ENCODE measurements at regions not wholly inside any gene's neighbourhood (a gene's known extent, or its start where the extent isn't known, plus 50 kb on each side); places are given as distances from the start of the nearest gene placed in this dataset.

DNA sequence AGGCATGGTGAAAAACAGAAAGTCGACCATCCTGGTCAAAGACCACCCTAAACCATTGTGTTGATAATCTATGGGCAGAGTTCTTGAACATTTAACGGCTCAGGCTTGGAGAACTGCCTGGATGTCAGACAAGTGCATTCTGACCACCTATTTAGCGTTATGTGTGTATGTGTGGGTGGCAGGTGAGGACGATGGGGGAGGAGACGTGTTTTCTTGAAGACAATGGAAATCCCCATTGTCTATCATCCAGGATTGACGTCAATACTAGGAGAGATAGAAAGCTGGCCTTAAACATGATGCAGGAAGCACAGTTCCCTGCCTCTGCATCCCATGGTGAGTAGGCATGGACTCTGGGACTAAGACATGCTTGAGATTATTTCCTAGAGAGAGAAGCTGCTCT is 157.4 kb upstream of the MAF start:
- DNase-seq (ENCODE audit: low spot score) = no peak

DNA sequence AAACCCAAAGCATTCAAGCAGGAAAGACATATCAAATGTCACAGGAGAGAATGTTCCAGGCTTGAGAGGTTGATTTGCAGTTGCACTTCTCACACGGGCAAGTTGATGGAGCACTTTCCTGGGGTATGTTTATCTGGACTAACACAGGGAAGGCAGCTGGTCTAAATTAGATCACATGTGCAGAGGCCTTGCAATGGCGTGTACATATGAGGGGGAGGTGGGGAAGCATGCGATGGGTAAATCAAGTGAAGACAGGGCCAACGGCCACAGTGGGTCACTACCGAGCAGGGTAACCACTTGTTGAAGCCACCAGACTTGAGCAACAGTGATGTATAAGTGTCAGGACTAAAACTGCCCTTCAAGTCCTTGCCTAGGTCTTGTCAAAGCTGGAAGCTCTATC is 156.6 kb upstream of the MAF start:
- no peak for DNase-seq (ENCODE audit: low spot score)

GRCh38 chr16:79756571-79756970 is 156.0 kb upstream of the MAF start:
- no peak for DNase-seq (ENCODE audit: low spot score)

- no peak for DNase-seq (ENCODE audit: low spot score)
Observed at GRCh38 chr16:79754501-79754900, 154.0 kb upstream of the MAF start.

- no peak for DNase-seq (ENCODE audit: low spot score)
Observed at GRCh38 chr16:79754081-79754480, 153.5 kb upstream of the MAF start.

DNA sequence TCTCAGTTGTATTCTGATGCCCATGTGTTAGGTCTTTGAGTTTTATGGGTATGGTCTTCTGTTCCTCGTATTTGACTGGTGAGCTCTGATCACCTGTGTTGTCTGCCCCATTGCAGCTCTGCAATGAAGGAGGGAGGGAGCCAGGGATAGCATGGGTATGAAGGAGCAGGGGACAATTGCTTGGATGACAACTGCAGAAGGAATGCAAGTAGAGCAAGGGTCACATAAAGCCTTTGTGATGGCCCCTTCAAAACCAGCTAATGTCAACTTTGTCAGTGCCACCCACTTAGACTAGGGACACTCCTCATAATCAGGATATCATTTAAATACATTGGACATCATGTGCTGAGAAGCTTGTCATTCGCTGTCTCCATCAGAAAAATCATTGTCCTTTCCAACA is 152.7 kb upstream of the MAF start:
- no peak for DNase-seq (ENCODE audit: low spot score)

DNA sequence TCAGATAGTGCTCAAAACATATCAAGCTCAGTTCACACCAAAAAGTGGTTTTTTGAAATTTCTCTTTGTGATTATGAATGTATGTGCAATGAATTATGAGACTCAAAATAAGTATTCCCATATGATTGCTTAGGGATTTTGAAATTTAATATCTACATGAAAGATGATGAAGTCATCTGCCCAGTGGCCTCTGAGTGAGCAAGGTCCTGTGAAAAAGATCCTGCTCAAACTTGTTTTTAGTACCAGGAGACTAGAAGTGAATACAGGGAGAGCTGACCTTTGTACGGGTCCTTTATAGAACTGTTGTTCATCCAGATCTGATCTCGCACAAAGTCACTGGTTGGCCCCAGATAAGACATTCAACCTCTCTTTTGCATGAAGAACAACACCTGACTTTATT is 151.9 kb upstream of the MAF start:
- no peak for DNase-seq (ENCODE audit: low spot score)

- DNase-seq (ENCODE audit: low spot score) = no peak
Observed at GRCh38 chr16:79751471-79752184, 151.1 kb upstream of the MAF start.

GRCh38 chr16:79750311-79750710 is 149.8 kb upstream of the MAF start:
- no peak for DNase-seq (ENCODE audit: low spot score)

- DNase-seq (ENCODE audit: low spot score) = no peak
Observed at GRCh38 chr16:79748629-79749028, 148.1 kb upstream of the MAF start.

DNA sequence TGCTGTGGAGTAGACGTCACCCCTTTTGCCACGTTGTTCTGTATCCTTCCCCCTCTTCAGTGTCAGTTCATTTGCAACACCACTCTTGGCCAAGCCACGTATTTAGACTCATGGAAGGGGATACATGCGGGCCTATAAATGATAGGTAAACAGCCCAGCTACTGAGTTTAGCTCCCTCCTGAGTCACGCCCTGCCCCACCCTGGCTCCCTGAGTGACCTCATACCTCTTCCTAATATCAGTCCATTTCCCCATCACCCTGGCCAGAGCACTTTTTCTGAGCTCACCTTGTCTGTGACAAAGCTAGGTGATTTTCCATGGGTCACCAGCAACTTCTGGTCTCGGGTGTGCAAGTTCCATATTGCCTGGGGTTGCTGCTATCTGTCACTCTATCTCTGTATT is 147.2 kb upstream of the MAF start:
- DNase-seq (ENCODE audit: low spot score) = no peak

- DNase-seq (ENCODE audit: low spot score) = no peak
Observed at GRCh38 chr16:79740252-79740651, 139.7 kb upstream of the MAF start.

DNA sequence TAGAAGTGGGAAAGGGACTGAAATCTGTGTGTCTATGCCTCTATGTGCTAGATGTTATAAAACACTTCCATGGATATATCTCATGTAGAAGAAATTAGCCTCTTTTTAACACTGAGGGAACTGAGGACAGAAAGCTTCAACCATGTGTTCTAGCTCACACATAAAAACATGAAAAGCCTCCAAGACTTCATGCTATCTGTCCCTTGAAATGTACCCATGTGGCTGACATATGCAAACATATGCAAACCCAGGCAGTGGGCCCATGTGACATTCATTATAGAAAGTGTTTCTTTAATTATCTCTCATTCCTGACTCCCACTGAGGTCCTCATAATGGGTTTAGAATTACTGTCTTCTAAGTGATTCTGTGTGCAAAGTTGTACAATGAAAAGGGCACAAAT is 134.7 kb upstream of the MAF start:
- DNase-seq (ENCODE audit: low spot score) = no peak

DNA sequence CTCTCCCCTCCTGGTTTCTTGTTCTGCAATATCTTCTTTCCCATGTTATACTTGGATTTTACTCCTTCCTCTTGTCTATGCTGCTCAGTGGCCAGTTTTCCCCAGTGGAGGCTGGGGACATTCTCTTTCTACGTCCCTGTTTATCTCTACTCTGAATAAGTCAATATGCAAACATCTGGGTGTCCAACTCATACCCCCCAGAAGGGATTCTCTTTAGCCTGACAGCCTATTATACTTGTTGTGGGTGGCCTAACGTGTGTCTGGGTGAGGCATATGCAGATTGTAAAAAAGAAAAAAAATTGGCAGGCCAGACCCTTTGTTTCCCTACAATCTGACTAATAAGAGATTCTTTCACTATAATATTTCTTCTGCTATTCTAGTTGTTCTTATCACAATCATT is 134.2 kb upstream of the MAF start:
- no peak for DNase-seq (ENCODE audit: low spot score)

GRCh38 chr16:79728923-79729240 is 128.3 kb upstream of the MAF start:
- no peak for DNase-seq (ENCODE audit: low spot score)

- DNase-seq (ENCODE audit: low spot score) = no peak
Observed at GRCh38 chr16:79728048-79728922, 127.7 kb upstream of the MAF start.

- DNase-seq (ENCODE audit: low spot score) = no peak
Observed at GRCh38 chr16:79726902-79727301, 126.4 kb upstream of the MAF start.

GRCh38 chr16:79725051-79725450 is 124.5 kb upstream of the MAF start:
- no peak for DNase-seq (ENCODE audit: low spot score)

DNA sequence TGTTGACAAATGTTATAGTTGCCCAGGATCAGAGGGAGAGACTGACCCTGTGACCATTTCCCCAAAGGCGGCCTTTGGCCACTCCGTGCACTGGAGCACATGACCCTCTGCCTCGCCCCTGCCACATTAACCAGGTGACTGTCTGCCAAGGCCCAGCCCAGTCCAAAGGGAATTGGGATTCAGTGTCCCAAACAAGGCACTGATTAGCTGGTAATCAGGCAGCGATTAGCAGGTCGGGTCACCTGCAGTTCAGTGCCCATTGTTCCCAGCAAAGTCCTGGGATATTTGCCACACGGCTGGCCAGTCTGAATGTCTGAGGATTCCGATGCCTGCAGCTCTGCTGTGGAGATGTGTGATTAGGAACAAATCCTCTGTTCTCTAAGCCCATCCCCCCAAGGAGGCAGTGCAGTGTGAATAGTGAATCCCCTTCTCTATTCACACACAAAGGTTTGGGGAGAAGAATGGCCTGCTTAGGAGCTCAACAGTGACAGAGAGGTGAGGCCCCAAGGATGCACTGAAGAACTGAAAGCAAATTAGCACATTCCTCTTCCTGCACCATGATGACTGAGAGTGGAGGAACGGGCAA is 123.1 kb upstream of the MAF start:
- DNase-seq (ENCODE audit: low spot score) = no peak

- DNase-seq (ENCODE audit: low spot score) = no peak
Observed at GRCh38 chr16:79721270-79721669, 120.7 kb upstream of the MAF start.

GRCh38 chr16:79717333-79718137 is 117.0 kb upstream of the MAF start:
- DNase-seq (ENCODE audit: low spot score) = no peak

DNA sequence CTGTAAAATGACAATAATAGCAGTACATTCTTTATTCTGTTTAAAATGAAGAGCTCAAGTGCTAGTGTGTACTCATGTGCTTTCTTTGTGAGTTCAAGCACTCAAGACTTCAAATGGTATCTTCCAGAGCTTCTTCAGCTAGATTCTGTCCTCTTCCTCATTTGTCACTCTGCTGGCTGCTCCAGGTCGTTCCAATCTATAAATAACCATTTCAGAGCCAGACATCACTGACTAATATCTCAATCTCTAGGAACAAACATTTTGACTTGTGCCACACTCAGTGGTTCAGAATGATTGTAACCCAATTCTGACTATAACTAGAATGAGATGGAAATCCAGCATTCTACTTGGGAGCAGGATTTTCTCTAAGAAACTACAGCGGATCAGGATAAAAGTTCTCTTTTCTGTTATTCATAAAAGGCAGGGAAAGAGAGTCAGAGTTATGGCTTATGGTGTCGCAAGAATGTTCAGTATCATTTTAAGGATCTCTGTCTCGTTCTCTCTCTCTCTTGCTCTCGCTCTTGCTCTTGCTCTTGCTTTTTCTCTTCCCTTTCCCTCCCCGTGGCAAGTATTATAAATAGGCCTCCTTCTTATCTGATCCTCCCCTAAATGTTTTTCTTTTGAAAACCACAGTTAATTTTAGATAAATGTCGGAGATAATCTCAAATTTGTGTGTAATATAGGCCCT is 116.3 kb upstream of the MAF start:
- DNase-seq (ENCODE audit: low spot score) = no peak
